Thyroid gland (tissue), 4 donors: ENCODE measurements at regions not wholly inside any gene's neighbourhood (a gene's known extent, or its start where the extent isn't known, plus 50 kb on each side); places are given as distances from the start of the nearest gene placed in this dataset.

Source experiments
- POLR2A ChIP-seq, 2 donors: fragments of 450-650 bp; IDR thresholded peaks; one replicate each; pipeline ENCODE4 v1.6.1; 2017; ENCODE audit warnings: antibody characterized with exemption in 2 of 2, mild to moderate bottlenecking in 2 of 2, moderate library complexity in 1 of 2
- TF ChIP-seq, protein P1 (sequence below), 6 experiments: fragments of 200-600 bp in 3 of 6; fragments of 450-650 bp in 3 of 6; sonication (generic) in 3 of 6; IDR thresholded peaks; one replicate each; pipeline ENCODE4 v1.5.1; 2016 to 2019; ENCODE audit warnings: antibody characterized with exemption in 6 of 6, mild to moderate bottlenecking in 2 of 6, inconsistent platforms in 1 of 6, moderate library complexity in 1 of 6

DNA sequence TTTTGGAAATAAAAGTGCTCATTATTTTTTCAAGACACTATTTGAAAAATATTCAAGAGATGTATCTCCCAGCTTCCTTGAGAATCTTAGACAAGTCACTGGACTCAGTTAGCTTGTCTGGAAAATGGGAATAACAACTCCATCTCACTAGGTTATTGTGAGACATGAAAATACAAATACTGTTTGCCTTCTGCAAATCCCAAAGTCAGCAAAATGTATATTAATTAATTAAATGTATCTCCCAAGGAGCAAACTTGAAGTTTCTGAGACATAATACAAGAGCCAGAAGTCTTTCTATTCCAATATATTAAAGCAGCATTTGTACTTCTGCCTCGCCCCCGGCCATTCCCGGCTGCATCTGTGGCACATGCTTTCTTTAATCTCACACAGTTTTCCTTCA lies 54.6 kb upstream of the ID4 start:
- no peak for TF ChIP-seq POLR2A (IDR thresholded peaks at IDR 0.05)
- TF ChIP-seq, protein P1, sequence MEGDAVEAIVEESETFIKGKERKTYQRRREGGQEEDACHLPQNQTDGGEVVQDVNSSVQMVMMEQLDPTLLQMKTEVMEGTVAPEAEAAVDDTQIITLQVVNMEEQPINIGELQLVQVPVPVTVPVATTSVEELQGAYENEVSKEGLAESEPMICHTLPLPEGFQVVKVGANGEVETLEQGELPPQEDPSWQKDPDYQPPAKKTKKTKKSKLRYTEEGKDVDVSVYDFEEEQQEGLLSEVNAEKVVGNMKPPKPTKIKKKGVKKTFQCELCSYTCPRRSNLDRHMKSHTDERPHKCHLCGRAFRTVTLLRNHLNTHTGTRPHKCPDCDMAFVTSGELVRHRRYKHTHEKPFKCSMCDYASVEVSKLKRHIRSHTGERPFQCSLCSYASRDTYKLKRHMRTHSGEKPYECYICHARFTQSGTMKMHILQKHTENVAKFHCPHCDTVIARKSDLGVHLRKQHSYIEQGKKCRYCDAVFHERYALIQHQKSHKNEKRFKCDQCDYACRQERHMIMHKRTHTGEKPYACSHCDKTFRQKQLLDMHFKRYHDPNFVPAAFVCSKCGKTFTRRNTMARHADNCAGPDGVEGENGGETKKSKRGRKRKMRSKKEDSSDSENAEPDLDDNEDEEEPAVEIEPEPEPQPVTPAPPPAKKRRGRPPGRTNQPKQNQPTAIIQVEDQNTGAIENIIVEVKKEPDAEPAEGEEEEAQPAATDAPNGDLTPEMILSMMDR (IDR thresholded peaks at IDR 0.05) = no peak
